Stimulated activated naive CD8-positive, alpha-beta T cell treated with anti-CD3 and anti-CD28 coated beads, Interleukin-15, Interleukin-2, amounts not matched to agents 100 ng/mL and 50 ng/mL, for 24 hours (primary cell): ENCODE measurements at regions not wholly inside any gene's neighbourhood (a gene's known extent, or its start where the extent isn't known, plus 50 kb on each side); places are given as distances from the start of the nearest gene placed in this dataset.
"Not testable (repeated sequence)": the region's sequence is repeated elsewhere in the genome, so short reads cannot be mapped to it uniquely, and the experiment has no call there.

Experiments used
- H3K27ac Mint-ChIP-seq: one replicate; pipeline ENCODE4 v1.8.0; 2021; ENCODE audit warnings: mild to moderate bottlenecking, mixed read lengths
- H3K27me3 Mint-ChIP-seq: one replicate; pipeline ENCODE4 v1.8.0; 2021; ENCODE audit warnings: mixed read lengths
- H3K36me3 Mint-ChIP-seq: one replicate; pipeline ENCODE4 v1.8.0; 2021; ENCODE audit warnings: low read depth, mixed read lengths
- H3K4me1 Mint-ChIP-seq: one replicate; pipeline ENCODE4 v1.8.0; 2021; ENCODE audit warnings: low read depth, mixed read lengths
- H3K4me3 Mint-ChIP-seq: one replicate; pipeline ENCODE4 v1.8.0; 2021; ENCODE audit warnings: mild to moderate bottlenecking, mixed read lengths
- H3K9me3 Mint-ChIP-seq: one replicate; pipeline ENCODE4 v1.8.0; 2021; ENCODE audit warnings: mixed read lengths

DNA sequence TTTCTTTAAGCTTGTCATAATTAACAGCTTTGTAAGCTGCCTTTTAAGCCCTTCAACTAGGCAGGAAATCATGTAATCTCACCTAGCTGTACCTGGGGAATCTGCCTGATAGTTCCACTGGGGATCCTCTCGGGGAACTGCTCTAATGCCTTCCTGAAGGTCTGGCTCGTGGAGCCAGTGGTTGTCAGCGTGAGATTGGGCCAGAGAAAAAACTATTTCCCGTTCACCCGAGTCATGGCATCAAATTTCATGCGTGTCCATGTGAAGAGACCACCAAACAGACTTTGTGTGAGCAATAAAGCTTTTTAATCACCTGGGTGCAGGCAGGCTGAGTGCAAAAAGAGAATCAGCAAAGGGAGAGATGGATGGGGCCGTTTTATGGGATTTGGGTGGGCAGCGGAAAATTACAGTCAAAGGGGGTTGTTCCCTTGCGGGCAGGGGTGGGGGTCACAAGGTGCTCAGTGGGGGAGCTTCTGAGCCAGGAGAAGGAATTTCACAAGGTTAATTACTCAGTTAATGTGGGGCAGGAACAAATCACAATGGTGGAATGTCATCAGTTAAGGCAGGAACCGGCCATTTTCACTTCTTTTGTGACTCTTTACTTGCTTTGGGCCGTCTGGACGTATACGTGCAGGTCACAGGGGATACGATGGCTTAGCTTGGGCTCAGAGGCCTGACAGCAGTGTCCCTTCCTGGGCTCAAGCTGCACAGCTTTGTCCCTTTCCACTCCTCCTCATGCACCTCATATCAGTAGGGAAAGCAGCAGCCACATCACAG is 170.7 kb downstream of the UNC5CL start:
- H3K27me3 Mint-ChIP-seq, H3K4me3 Mint-ChIP-seq, H3K9me3 Mint-ChIP-seq, H3K36me3 Mint-ChIP-seq, H3K27ac Mint-ChIP-seq, H3K4me1 Mint-ChIP-seq: not testable (repeated sequence)

- H3K4me3 Mint-ChIP-seq, H3K27me3 Mint-ChIP-seq, H3K36me3 Mint-ChIP-seq: not testable (repeated sequence)
These were observed 171.5 kb downstream of the UNC5CL start for GRCh38 chr6:40867527-40867926.

DNA sequence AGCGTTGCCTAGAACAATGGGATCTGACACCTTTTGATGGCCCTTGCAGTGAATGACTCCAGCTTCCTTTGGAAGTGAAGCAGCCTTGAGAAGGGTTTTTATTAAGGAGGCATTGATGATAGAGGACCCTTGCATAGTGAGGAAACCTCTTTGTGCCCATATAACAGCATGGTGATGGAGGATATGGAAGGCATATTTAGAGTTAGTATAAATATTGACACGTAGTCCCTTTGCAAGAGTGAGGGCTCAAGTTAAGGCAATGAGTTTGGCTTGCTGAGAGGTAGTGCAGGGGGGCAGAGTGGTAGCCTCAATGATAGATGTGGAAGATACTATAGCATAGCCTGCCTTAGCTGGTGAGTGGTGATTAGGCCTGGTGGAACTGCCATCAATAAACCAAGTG is 173.8 kb downstream of the UNC5CL start:
- not testable (repeated sequence) for H3K9me3 Mint-ChIP-seq, H3K27ac Mint-ChIP-seq, H3K4me1 Mint-ChIP-seq, H3K4me3 Mint-ChIP-seq, H3K36me3 Mint-ChIP-seq, H3K27me3 Mint-ChIP-seq

More at GRCh38 chr6:40867527-40867926, 171.5 kb downstream of the UNC5CL start:
- not testable (repeated sequence) for H3K27ac Mint-ChIP-seq, H3K9me3 Mint-ChIP-seq, H3K4me1 Mint-ChIP-seq

- no peaks in the 10 kb centered on the region for H3K9me3 Mint-ChIP-seq
- peaks cover 7% of the 10 kb centered on the region for H3K27me3 Mint-ChIP-seq
- H3K36me3 Mint-ChIP-seq = no peaks in the 10 kb centered on the region
- H3K4me3 Mint-ChIP-seq = no peak overlapping the region
- no peak overlapping the region for H3K27ac Mint-ChIP-seq
- H3K4me1 Mint-ChIP-seq = no peaks in the 10 kb centered on the region
These were observed 178.6 kb downstream of the UNC5CL start for GRCh38 chr6:40860443-40860842.

DNA sequence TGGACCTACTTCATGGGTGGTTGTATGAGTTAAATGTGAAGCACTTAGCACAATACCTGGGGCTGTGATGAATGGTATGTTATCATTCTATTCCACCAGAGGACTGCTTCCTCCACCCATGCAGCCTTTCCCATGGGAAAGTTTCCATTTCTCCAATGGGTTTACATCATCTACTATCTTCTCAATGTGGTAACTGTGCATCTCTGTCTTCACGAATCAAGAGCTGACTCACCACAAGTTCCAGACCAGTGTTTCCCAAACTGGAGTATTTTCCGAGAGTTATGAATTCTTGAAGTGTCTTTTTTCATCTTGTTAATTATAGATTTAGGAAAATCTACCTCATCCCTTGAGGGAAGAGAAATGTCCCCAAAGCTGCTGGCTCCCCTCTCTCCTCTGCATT is 182.8 kb downstream of the UNC5CL start:
- Mint-ChIP-seq H3K9me3 (no peaks in the 10 kb centered on the region), H3K27ac (no peak overlapping the region), H3K4me1 (no peaks in the 10 kb centered on the region), H3K27me3 (peaks cover 7% of the 10 kb centered on the region), H3K36me3 (no peaks in the 10 kb centered on the region), H3K4me3 (no peak overlapping the region)

GRCh38 chr6:40855168-40855880 is 183.7 kb downstream of the UNC5CL start:
- Mint-ChIP-seq H3K27me3 (peaks cover 7% of the 10 kb centered on the region), H3K9me3 (no peaks in the 10 kb centered on the region), H3K4me3 (no peak overlapping the region), H3K27ac (no peak overlapping the region), H3K4me1 (no peaks in the 10 kb centered on the region), H3K36me3 (no peaks in the 10 kb centered on the region)

GRCh38 chr6:40854592-40854991 is 184.4 kb downstream of the UNC5CL start:
- H3K4me3 Mint-ChIP-seq = no peak overlapping the region
- no peaks in the 10 kb centered on the region for H3K9me3 Mint-ChIP-seq
- H3K36me3 Mint-ChIP-seq = no peaks in the 10 kb centered on the region
- no peak overlapping the region for H3K27ac Mint-ChIP-seq
- peaks cover 7% of the 10 kb centered on the region for H3K27me3 Mint-ChIP-seq
- no peaks in the 10 kb centered on the region for H3K4me1 Mint-ChIP-seq

- peaks cover 4% of the 10 kb centered on the region for H3K27me3 Mint-ChIP-seq
- H3K9me3 Mint-ChIP-seq = no peaks in the 10 kb centered on the region
- no peak overlapping the region for H3K4me3 Mint-ChIP-seq
- H3K36me3 Mint-ChIP-seq = no peaks in the 10 kb centered on the region
- no peak overlapping the region for H3K27ac Mint-ChIP-seq
- H3K4me1 Mint-ChIP-seq = no peaks in the 10 kb centered on the region
These were observed 186.1 kb downstream of the UNC5CL start for GRCh38 chr6:40852779-40853373.

- no peaks in the 10 kb centered on the region for H3K9me3 Mint-ChIP-seq
- H3K27me3 Mint-ChIP-seq = peaks cover 4% of the 10 kb centered on the region
- no peaks in the 10 kb centered on the region for H3K36me3 Mint-ChIP-seq
- H3K4me3 Mint-ChIP-seq = no peak overlapping the region
- H3K4me1 Mint-ChIP-seq = no peaks in the 10 kb centered on the region
- no peak overlapping the region for H3K27ac Mint-ChIP-seq
These were observed 189.5 kb downstream of the UNC5CL start for GRCh38 chr6:40849546-40849945.

DNA sequence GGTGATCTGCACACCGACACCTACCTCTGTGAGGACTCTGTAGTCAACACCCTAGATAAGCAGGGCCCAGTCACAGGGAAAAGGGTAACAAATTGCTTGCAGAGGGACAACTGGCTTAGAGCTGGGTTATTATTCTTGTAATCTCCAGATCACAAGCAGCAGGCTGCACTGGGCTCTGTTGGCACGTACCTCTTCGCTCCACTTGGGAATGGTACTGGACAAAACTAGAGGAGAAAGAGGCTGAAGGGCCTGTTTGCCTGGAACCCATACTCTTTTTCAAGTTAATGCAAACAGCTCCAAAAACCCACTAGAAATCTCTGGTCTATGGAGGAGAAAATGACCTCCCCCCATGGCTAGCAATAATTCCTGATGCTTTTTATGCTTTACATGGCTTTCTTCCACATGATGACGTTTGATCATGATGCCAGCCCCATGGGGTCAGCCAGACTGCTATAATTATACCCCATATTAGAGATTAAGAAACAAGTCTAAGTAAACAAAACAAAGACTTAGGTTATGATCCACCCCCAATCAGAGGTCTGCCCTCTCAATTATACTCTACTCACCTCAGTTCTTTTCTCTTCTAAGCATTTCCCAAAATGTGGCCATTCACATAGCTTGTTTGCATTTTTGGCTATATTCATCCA is 190.0 kb downstream of the UNC5CL start:
- H3K27ac Mint-ChIP-seq = no peak overlapping the region
- no peaks in the 10 kb centered on the region for H3K36me3 Mint-ChIP-seq
- no peaks in the 10 kb centered on the region for H3K9me3 Mint-ChIP-seq
- H3K4me3 Mint-ChIP-seq = no peak overlapping the region
- peaks cover 7% of the 10 kb centered on the region for H3K27me3 Mint-ChIP-seq
- no peaks in the 10 kb centered on the region for H3K4me1 Mint-ChIP-seq

GRCh38 chr6:40848038-40848437 is 191.0 kb downstream of the UNC5CL start:
- Mint-ChIP-seq H3K27me3 (peaks cover 13% of the 10 kb centered on the region), H3K4me3 (no peak overlapping the region), H3K27ac (no peak overlapping the region), H3K9me3 (no peaks in the 10 kb centered on the region), H3K36me3 (no peaks in the 10 kb centered on the region), H3K4me1 (no peaks in the 10 kb centered on the region)

DNA sequence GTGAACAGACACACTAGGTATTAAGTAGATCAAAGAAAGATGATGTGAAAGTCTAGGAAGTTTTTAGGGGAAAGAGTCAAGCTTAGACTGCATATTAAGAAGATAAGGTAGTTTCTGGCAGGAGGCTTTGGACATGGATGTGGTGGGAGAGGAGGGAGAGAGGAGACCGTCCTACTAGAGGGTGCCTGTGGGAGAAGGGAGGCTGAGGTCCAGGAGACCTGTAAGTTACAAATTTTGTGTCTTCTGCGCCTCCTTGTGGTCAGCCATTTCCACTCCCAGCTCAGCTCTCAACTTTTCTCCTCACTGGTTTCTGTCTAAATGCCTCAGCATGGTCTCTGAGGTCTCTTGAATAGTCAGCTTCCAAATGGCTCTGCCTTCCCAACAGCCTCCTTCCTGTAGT is 193.5 kb downstream of the UNC5CL start:
- Mint-ChIP-seq H3K27me3 (peaks cover 35% of the 10 kb centered on the region), H3K9me3 (no peaks in the 10 kb centered on the region), H3K4me1 (no peaks in the 10 kb centered on the region), H3K4me3 (no peak overlapping the region), H3K27ac (no peak overlapping the region), H3K36me3 (no peaks in the 10 kb centered on the region)

GRCh38 chr6:40844246-40844645 is 194.8 kb downstream of the UNC5CL start:
- peaks cover 35% of the 10 kb centered on the region for H3K27me3 Mint-ChIP-seq
- H3K9me3 Mint-ChIP-seq = no peaks in the 10 kb centered on the region

GRCh38 chr6:40841721-40842120 is 197.3 kb downstream of the UNC5CL start:
- Mint-ChIP-seq H3K27me3 (peaks cover 35% of the 10 kb centered on the region), H3K27ac (no peak overlapping the region), H3K4me3 (no peak overlapping the region), H3K9me3 (no peaks in the 10 kb centered on the region), H3K36me3 (no peaks in the 10 kb centered on the region), H3K4me1 (no peaks in the 10 kb centered on the region)

More at GRCh38 chr6:40844246-40844645, 194.8 kb downstream of the UNC5CL start:
- H3K4me1 Mint-ChIP-seq = no peaks in the 10 kb centered on the region
- H3K4me3 Mint-ChIP-seq = no peak overlapping the region
- H3K27ac Mint-ChIP-seq = no peak overlapping the region
- no peaks in the 10 kb centered on the region for H3K36me3 Mint-ChIP-seq

DNA sequence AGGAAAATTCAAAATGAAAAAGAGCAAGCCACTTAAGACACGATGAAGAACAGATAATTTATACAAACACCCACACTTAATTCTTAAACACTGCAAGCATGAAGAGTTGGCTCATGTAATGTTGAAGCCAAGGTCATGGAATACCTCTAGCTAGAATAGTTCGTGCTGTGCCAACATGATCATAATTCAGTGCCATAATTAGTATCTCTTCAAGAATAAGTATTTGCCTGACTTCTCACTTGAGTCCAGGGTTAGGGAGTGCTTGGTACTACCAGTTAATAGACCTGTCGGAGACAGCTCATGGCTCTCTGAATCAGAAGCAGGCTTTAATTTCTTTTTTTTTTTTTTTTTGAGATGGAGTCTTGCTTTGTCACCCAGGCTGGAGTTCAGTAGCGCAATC is 206.3 kb downstream of the UNC5CL start:
- Mint-ChIP-seq H3K9me3 (no peaks in the 10 kb centered on the region), H3K36me3 (no peaks in the 10 kb centered on the region), H3K27ac (no peak overlapping the region)

More for the DNA sequence above, 206.3 kb downstream of the UNC5CL start:
- Mint-ChIP-seq H3K4me1 (no peaks in the 10 kb centered on the region), H3K4me3 (no peak overlapping the region), H3K27me3 (peaks cover 26% of the 10 kb centered on the region)
